GM23338 (cell line): ENCODE measurements at regions not wholly inside any gene's neighbourhood (a gene's known extent, or its start where the extent isn't known, plus 50 kb on each side); places are given as distances from the start of the nearest gene placed in this dataset.

Experiments used
- ATAC-seq: fragments of 200-7000 bp; cut with Tn5 transposase; 3 replicates; pipeline ENCODE4 v1.9.1; 2020
- DNase-seq: peaks from one replicate; pipeline ENCODE4 v3.0.0-alpha.2; 2015; ENCODE audit warnings: low spot score
- H2AFZ ChIP-seq: fragments of 200-600 bp; sonication (generic); 2 replicates; pipeline ENCODE4 v1.8.0; 2016; ENCODE audit warnings: antibody characterized with exemption, mild to moderate bottlenecking, moderate library complexity
- H3F3A ChIP-seq: fragments of 200-600 bp; sonication (generic); replicated peaks from 2 replicates; pipeline ENCODE4 v1.8.0; 2017; ENCODE audit warnings: antibody characterized with exemption, mixed run types, low read depth
- H3K27ac ChIP-seq: fragments of 200-600 bp; sonication (generic); 2 replicates; pipeline ENCODE4 v1.6.1; 2016; ENCODE audit warnings: low read depth
- H3K27me3 ChIP-seq: fragments of 200-600 bp; sonication (generic); 2 replicates; pipeline ENCODE4 v1.8.0; 2016; ENCODE audit warnings: mild to moderate bottlenecking, mixed run types, moderate library complexity; ENCODE audit not compliant: insufficient read depth
- H3K36me3 ChIP-seq: fragments of 200-600 bp; sonication (generic); 2 replicates; pipeline ENCODE4 v1.8.0; 2016; ENCODE audit warnings: mild to moderate bottlenecking; ENCODE audit not compliant: insufficient read depth
- H3K4me1 ChIP-seq: fragments of 200-600 bp; sonication (generic); 2 replicates; pipeline ENCODE4 v1.8.0; 2016; ENCODE audit warnings: mild to moderate bottlenecking, moderate library complexity; ENCODE audit not compliant: insufficient read depth
- H3K4me2 ChIP-seq: fragments of 200-600 bp; sonication (generic); 2 replicates; pipeline ENCODE4 v1.7.1; 2017; ENCODE audit warnings: mixed run types
- H3K4me3 ChIP-seq: fragments of 200-600 bp; sonication (generic); 2 replicates; pipeline ENCODE4 v1.6.1; 2016; ENCODE audit warnings: mixed run types
- H3K79me2 ChIP-seq: fragments of 200-600 bp; sonication (generic); replicated peaks from 2 replicates; pipeline ENCODE4 v1.8.0; 2017; ENCODE audit warnings: mild to moderate bottlenecking; ENCODE audit not compliant: insufficient read depth
- H3K9me2 ChIP-seq: fragments of 200-600 bp; sonication (generic); 2 replicates; pipeline ENCODE4 v1.8.0; 2017; ENCODE audit not compliant: insufficient read depth
- H4K20me1 ChIP-seq: fragments of 200-600 bp; sonication (generic); replicated peaks from 2 replicates; pipeline ENCODE4 v1.8.0; 2017; ENCODE audit warnings: mild to moderate bottlenecking; ENCODE audit not compliant: insufficient read depth
- H3K27ac Mint-ChIP-seq: 2 replicates; pipeline ENCODE4 v1.8.0; 2020; ENCODE audit warnings: inconsistent platforms, mild to moderate bottlenecking, moderate library complexity, mixed read lengths
- H3K27me3 Mint-ChIP-seq: 3 replicates; pipeline ENCODE4 v1.8.0; 2022; ENCODE audit warnings: low read depth, mild to moderate bottlenecking, moderate library complexity, mixed read lengths, inconsistent platforms; ENCODE audit not compliant: insufficient read depth, poor library complexity
- H3K36me3 Mint-ChIP-seq: 3 replicates; pipeline ENCODE4 v1.8.0; 2021; ENCODE audit warnings: low read depth, mild to moderate bottlenecking, inconsistent platforms, moderate library complexity, mixed read lengths
- H3K4me1 Mint-ChIP-seq: 3 replicates; pipeline ENCODE4 v1.8.0; 2020; ENCODE audit warnings: mild to moderate bottlenecking, inconsistent platforms, mixed read lengths
- H3K4me3 Mint-ChIP-seq: 3 replicates; pipeline ENCODE4 v1.8.0; 2021; ENCODE audit warnings: moderate library complexity, mild to moderate bottlenecking, inconsistent platforms, mixed read lengths
- H3K9me3 Mint-ChIP-seq: 3 replicates; pipeline ENCODE4 v1.8.0; 2020; ENCODE audit warnings: moderate library complexity, mild to moderate bottlenecking, inconsistent platforms, mixed read lengths
- CREB1 ChIP-seq: fragments of 250-450 bp; sonication (Bioruptor Pico); IDR thresholded peaks from 2 replicates; pipeline ENCODE4 v1.5.0; 2020; ENCODE audit warnings: low read depth, mild to moderate bottlenecking, moderate library complexity
- CTCF ChIP-seq, 2 experiments: fragments of 200-600 bp in 1 of 2; sonication (generic) in 1 of 2; conservative IDR thresholded peaks; 2 replicates each; pipeline versions ENCODE4 v1.5.1 to v1.6.1; 2016 to 2017; ENCODE audit warnings: antibody characterized with exemption in 2 of 2, low read depth in 2 of 2, mild to moderate bottlenecking in 2 of 2, moderate library complexity in 1 of 2
- EZH2phosphoT487 ChIP-seq: fragments of 200-600 bp; sonication (generic); IDR thresholded peaks from one replicate; pipeline ENCODE4 v1.8.1; 2018; ENCODE audit warnings: antibody characterized with exemption; ENCODE audit not compliant: unreplicated experiment
- JUNB ChIP-seq: IDR thresholded peaks from one replicate; pipeline ENCODE4 v1.6.1; 2016; ENCODE audit warnings: antibody characterized with exemption; ENCODE audit not compliant: unreplicated experiment
- NANOG ChIP-seq: IDR thresholded peaks from 2 replicates; pipeline ENCODE4 v1.6.1; 2016; ENCODE audit warnings: antibody characterized with exemption, borderline replicate concordance
- REST ChIP-seq: IDR thresholded peaks from one replicate; pipeline ENCODE4 v1.6.1; 2018; ENCODE audit warnings: antibody characterized with exemption; ENCODE audit not compliant: unreplicated experiment
- TF ChIP-seq, protein P1 (sequence below): IDR thresholded peaks from 2 replicates; pipeline ENCODE4 v1.6.1; 2016; ENCODE audit warnings: antibody characterized with exemption
- TF ChIP-seq, protein P2 (sequence below): fragments of 250-450 bp; sonication (Bioruptor Pico); IDR thresholded peaks from 2 replicates; pipeline ENCODE4 v1.5.0; 2020; ENCODE audit warnings: mild to moderate bottlenecking, moderate library complexity

- Histone ChIP-seq H3K27me3 (no peaks in the 10 kb centered on the region), H4K20me1 (no peaks in the 10 kb centered on the region), H3K4me2 (no peak overlapping the region), H3K27ac (no peak overlapping the region), H3K9me2 (no peaks in the 10 kb centered on the region), H3F3A (no peaks in the 10 kb centered on the region), H3K4me1 (peaks cover 3% of the 10 kb centered on the region), H3K79me2 (no peaks in the 10 kb centered on the region), H3K36me3 (no peaks in the 10 kb centered on the region), H2AFZ (peak overlapping the region; percentile 0; the same call in 1 of the 2 replicates), H3K4me3 (no peak overlapping the region)
- Mint-ChIP-seq H3K27me3 (peaks cover 3% of the 10 kb centered on the region), H3K27ac (no peak overlapping the region), H3K36me3 (no peaks in the 10 kb centered on the region), H3K9me3 (no peaks in the 10 kb centered on the region), H3K4me1 (peaks cover 3% of the 10 kb centered on the region; the same call in 2 of the 3 replicates), H3K4me3 (no peak overlapping the region)
- TF ChIP-seq JUNB (no peak), CREB1 (CRISPR knock-in tag) (no peak), EZH2phosphoT487 (no peak), NANOG (no peak)
- no peak for DNase-seq
- ATAC-seq, result no peak
These were observed 60.5 kb upstream of the ARRDC4 start for GRCh38 chr15:97899981-97900380.

GRCh38 chr15:97902140-97902780 lies 58.2 kb upstream of the ARRDC4 start:
- H3K4me1 Mint-ChIP-seq, result peaks cover 3% of the 10 kb centered on the region; the same call in 2 of the 3 replicates
- ATAC-seq, result no peak
- Histone ChIP-seq H3K4me1 (peaks cover 3% of the 10 kb centered on the region), H3K4me2 (no peak overlapping the region), H3K27ac (no peak overlapping the region), H3K9me2 (no peaks in the 10 kb centered on the region), H3K36me3 (no peaks in the 10 kb centered on the region), H3K79me2 (no peaks in the 10 kb centered on the region), H3K4me3 (no peak overlapping the region), H4K20me1 (no peaks in the 10 kb centered on the region), H3K27me3 (no peaks in the 10 kb centered on the region), H3F3A (no peaks in the 10 kb centered on the region), H2AFZ (no peak overlapping the region)
- no peaks in the 10 kb centered on the region for H3K36me3 Mint-ChIP-seq
- no peaks in the 10 kb centered on the region for H3K9me3 Mint-ChIP-seq
- no peak overlapping the region for H3K27ac Mint-ChIP-seq
- peaks cover 3% of the 10 kb centered on the region for H3K27me3 Mint-ChIP-seq
- no peak for DNase-seq
- H3K4me3 Mint-ChIP-seq, result no peak overlapping the region
- TF ChIP-seq, protein P1, sequence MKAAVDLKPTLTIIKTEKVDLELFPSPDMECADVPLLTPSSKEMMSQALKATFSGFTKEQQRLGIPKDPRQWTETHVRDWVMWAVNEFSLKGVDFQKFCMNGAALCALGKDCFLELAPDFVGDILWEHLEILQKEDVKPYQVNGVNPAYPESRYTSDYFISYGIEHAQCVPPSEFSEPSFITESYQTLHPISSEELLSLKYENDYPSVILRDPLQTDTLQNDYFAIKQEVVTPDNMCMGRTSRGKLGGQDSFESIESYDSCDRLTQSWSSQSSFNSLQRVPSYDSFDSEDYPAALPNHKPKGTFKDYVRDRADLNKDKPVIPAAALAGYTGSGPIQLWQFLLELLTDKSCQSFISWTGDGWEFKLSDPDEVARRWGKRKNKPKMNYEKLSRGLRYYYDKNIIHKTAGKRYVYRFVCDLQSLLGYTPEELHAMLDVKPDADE, result no peak
- TF ChIP-seq, protein P2, sequence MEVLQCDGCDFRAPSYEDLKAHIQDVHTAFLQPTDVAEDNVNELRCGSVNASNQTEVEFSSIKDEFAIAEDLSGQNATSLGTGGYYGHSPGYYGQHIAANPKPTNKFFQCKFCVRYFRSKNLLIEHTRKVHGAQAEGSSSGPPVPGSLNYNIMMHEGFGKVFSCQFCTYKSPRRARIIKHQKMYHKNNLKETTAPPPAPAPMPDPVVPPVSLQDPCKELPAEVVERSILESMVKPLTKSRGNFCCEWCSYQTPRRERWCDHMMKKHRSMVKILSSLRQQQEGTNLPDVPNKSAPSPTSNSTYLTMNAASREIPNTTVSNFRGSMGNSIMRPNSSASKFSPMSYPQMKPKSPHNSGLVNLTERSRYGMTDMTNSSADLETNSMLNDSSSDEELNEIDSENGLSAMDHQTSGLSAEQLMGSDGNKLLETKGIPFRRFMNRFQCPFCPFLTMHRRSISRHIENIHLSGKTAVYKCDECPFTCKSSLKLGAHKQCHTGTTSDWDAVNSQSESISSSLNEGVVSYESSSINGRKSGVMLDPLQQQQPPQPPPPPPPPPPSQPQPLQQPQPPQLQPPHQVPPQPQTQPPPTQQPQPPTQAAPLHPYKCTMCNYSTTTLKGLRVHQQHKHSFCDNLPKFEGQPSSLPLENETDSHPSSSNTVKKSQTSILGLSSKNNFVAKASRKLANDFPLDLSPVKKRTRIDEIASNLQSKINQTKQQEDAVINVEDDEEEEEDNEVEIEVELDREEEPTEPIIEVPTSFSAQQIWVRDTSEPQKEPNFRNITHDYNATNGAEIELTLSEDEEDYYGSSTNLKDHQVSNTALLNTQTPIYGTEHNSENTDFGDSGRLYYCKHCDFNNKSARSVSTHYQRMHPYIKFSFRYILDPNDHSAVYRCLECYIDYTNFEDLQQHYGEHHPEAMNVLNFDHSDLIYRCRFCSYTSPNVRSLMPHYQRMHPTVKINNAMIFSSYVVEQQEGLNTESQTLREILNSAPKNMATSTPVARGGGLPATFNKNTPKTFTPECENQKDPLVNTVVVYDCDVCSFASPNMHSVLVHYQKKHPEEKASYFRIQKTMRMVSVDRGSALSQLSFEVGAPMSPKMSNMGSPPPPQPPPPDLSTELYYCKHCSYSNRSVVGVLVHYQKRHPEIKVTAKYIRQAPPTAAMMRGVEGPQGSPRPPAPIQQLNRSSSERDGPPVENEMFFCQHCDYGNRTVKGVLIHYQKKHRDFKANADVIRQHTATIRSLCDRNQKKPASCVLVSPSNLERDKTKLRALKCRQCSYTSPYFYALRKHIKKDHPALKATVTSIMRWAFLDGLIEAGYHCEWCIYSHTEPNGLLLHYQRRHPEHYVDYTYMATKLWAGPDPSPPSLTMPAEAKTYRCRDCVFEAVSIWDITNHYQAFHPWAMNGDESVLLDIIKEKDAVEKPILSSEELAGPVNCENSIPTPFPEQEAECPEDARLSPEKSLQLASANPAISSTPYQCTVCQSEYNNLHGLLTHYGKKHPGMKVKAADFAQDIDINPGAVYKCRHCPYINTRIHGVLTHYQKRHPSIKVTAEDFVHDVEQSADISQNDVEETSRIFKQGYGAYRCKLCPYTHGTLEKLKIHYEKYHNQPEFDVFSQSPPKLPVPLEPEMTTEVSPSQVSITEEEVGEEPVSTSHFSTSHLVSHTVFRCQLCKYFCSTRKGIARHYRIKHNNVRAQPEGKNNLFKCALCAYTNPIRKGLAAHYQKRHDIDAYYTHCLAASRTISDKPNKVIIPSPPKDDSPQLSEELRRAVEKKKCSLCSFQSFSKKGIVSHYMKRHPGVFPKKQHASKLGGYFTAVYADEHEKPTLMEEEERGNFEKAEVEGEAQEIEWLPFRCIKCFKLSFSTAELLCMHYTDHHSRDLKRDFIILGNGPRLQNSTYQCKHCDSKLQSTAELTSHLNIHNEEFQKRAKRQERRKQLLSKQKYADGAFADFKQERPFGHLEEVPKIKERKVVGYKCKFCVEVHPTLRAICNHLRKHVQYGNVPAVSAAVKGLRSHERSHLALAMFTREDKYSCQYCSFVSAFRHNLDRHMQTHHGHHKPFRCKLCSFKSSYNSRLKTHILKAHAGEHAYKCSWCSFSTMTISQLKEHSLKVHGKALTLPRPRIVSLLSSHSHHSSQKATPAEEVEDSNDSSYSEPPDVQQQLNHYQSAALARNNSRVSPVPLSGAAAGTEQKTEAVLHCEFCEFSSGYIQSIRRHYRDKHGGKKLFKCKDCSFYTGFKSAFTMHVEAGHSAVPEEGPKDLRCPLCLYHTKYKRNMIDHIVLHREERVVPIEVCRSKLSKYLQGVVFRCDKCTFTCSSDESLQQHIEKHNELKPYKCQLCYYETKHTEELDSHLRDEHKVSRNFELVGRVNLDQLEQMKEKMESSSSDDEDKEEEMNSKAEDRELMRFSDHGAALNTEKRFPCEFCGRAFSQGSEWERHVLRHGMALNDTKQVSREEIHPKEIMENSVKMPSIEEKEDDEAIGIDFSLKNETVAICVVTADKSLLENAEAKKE (CRISPR knock-in tag), result no peak
- no peak for TF ChIP-seq CREB1 (CRISPR knock-in tag)
- no peak for TF ChIP-seq JUNB
- no peak for TF ChIP-seq CTCF (conservative IDR thresholded peaks at IDR 0.05; ENCODE audit: low read depth in 2 of 2)
- no peak for TF ChIP-seq NANOG
- TF ChIP-seq REST, result no peak
